ENCODE measurements at regions not wholly inside any gene's neighbourhood (a gene's known extent, or its start where the extent isn't known, plus 50 kb on each side); places are given as distances from the start of the nearest gene placed in this dataset.

DNA sequence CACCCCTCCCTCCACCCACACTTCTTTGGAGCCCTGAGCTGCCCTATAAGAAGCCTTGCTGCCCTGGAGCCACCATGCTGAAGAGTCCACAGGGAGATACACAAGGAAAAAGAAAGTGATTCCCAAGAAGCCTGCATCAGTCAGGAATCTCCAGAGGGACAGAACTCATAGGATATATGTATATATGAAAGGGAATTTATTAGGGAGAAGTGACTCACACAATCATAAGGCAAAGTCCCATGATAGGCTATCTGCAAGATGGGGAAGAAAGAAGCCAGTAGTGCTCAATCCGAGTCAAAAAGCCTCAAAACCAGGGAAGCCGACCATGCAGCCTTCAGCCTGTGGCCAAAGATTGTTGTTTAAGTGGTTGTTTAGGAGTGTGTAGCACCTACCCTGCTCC, 87.9 kb downstream of the TMEM114 start:
- TF ChIP-seq, protein P1, sequence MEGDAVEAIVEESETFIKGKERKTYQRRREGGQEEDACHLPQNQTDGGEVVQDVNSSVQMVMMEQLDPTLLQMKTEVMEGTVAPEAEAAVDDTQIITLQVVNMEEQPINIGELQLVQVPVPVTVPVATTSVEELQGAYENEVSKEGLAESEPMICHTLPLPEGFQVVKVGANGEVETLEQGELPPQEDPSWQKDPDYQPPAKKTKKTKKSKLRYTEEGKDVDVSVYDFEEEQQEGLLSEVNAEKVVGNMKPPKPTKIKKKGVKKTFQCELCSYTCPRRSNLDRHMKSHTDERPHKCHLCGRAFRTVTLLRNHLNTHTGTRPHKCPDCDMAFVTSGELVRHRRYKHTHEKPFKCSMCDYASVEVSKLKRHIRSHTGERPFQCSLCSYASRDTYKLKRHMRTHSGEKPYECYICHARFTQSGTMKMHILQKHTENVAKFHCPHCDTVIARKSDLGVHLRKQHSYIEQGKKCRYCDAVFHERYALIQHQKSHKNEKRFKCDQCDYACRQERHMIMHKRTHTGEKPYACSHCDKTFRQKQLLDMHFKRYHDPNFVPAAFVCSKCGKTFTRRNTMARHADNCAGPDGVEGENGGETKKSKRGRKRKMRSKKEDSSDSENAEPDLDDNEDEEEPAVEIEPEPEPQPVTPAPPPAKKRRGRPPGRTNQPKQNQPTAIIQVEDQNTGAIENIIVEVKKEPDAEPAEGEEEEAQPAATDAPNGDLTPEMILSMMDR (IDR thresholded peaks at IDR 0.05), result no peak
- TF ChIP-seq POLR2A (IDR thresholded peaks at IDR 0.05), result no peak
